IPS-20b (cell line): ENCODE measurements at regions not wholly inside any gene's neighbourhood (a gene's known extent, or its start where the extent isn't known, plus 50 kb on each side); places are given as distances from the start of the nearest gene placed in this dataset.
"Not testable (repeated sequence)": the region's sequence is repeated elsewhere in the genome, so short reads cannot be mapped to it uniquely, and the experiment has no call there.

ENCODE experiments used
- H3K27ac ChIP-seq: one replicate; pipeline ENCODE4 v1.5.1; 2013; ENCODE audit warnings: low read length
- H3K27me3 ChIP-seq: 2 replicates; pipeline ENCODE4 v1.6.1; 2013; ENCODE audit warnings: mild to moderate bottlenecking, low read length, inconsistent platforms; ENCODE audit not compliant: insufficient read depth
- H3K36me3 ChIP-seq: 2 replicates; pipeline ENCODE4 v1.6.1; 2013; ENCODE audit warnings: low read depth, mild to moderate bottlenecking, inconsistent platforms, low read length, moderate library complexity; ENCODE audit not compliant: insufficient read depth
- H3K4me1 ChIP-seq: 2 replicates; pipeline ENCODE4 v1.6.1; 2013; ENCODE audit warnings: mild to moderate bottlenecking, control low read depth, inconsistent platforms, low read length, moderate library complexity; ENCODE audit not compliant: insufficient read depth
- H3K4me3 ChIP-seq: 2 replicates; pipeline ENCODE4 v1.5.1; 2013; ENCODE audit warnings: mild to moderate bottlenecking, low read length, inconsistent platforms
- H3K9ac ChIP-seq: 2 replicates; pipeline ENCODE4 v1.6.1; 2013; ENCODE audit warnings: low read depth, mild to moderate bottlenecking, inconsistent platforms, low read length, moderate library complexity
- H3K9me3 ChIP-seq: 2 replicates; pipeline ENCODE4 v1.6.1; 2013; ENCODE audit warnings: mild to moderate bottlenecking, low read depth, low read length, inconsistent platforms; ENCODE audit not compliant: insufficient read depth

- no peaks in the 10 kb centered on the region for H3K9me3 ChIP-seq
- H3K4me3 ChIP-seq: no peak overlapping the region
- H3K9ac ChIP-seq: no peak overlapping the region
- H3K36me3 ChIP-seq: no peaks in the 10 kb centered on the region
- H3K4me1 ChIP-seq: no peaks in the 10 kb centered on the region
- no peaks in the 10 kb centered on the region for H3K27me3 ChIP-seq
- H3K27ac ChIP-seq: no peak overlapping the region
Measured at GRCh38 chr5:25515525-25515924, 870.7 kb upstream of the CDH10 start.

DNA sequence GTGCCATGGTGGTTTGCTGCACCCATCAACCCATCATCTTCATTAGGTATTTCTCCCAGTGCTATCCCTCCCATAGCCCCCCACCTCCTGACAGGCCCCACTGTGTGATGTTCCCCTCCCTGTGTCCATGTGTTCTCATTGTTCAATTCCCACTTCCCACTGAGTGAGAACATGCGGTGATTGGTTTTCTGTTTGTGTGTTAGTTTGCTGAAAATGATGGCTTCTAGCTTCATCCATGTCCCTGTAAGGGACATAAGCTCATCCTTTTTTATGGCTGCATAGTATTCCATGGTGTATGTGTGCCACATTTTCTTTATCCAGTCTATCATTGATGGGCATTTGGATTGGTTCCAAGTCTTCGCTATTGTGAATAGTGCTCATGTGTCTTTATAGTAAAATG, 865.9 kb upstream of the CDH10 start:
- H3K4me1 ChIP-seq, H3K9me3 ChIP-seq, H3K27ac ChIP-seq, H3K4me3 ChIP-seq, H3K27me3 ChIP-seq, H3K9ac ChIP-seq, H3K36me3 ChIP-seq: not testable (repeated sequence)

DNA sequence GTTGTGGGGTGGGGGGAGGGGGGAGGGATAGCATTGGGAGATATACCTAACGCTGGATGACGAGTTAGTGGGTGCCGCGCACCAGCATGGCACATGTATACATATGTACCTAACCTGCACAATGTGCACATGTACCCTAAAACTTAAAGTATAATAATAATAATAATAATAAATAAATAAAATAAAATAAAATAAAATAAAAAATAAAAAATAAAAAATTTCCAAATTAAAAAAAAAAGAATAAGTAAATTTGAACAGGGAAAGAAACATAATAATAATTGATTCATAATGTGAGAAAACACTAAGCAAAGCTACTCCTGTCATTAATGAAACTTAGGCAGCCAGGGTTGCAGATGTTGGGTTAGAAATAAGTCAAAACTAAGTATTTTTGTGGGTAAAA, 863.2 kb upstream of the CDH10 start:
- not testable (repeated sequence) for H3K9ac ChIP-seq, H3K27ac ChIP-seq, H3K4me3 ChIP-seq, H3K27me3 ChIP-seq, H3K36me3 ChIP-seq, H3K9me3 ChIP-seq, H3K4me1 ChIP-seq

DNA sequence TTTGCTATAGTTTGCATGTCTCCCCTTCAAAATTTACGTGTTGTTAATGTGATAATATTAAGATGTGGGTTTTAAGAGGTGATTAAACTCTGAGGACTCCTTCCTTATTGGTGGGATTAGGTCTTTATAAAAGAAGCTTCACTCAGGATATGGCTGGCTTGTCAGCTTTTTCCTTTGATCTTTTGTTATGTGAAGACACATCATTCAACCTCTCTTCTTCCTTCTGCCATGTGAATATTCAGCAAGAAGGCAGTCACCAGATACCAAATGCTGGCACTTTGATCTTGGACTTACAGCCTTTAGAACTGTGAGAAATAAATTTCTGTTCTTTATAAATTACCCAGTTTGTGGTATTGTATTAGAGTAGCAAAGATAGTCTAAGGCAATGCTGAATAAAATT, 855.9 kb upstream of the CDH10 start:
- peaks cover 6% of the 10 kb centered on the region; the same call in 1 of the 2 replicates for H3K9me3 ChIP-seq
- H3K4me3 ChIP-seq: no peak overlapping the region
- no peaks in the 10 kb centered on the region for H3K27me3 ChIP-seq
- H3K9ac ChIP-seq: no peak overlapping the region
- no peak overlapping the region for H3K27ac ChIP-seq
- peaks cover 12% of the 10 kb centered on the region; the same call in 1 of the 2 replicates for H3K4me1 ChIP-seq
- H3K36me3 ChIP-seq: no peaks in the 10 kb centered on the region

DNA sequence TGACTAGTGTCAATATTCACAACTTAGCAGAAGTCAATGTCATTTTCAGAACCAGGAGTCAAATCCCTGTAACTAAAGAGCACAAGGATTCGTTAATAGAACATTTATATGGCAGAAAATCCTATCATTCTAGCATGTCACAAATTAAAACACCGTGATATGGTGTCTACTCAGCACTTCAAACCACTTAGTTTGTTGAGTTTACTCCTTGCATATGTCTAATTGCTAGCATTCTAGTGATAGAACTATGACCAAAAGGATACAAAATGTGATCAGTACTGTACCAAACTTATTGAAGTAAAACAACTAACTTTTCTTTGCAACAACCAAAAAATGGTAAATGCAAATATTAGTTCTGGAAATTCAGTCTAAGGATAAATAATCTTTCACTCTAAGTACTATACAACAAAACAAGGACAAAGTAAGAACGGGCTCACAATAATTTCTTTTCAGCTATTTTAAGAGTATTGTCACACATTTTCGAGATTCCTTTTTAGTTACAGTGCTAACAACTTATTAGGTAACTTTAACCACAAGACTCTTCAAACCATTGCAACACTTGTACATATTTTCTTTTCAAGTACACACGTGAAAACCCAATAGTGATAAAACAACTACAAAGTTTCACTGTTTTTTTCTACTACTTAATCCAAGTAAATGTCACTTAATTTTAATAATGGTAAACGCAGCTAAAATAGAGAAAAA, 845.2 kb upstream of the CDH10 start:
- H3K4me1 ChIP-seq: no peaks in the 10 kb centered on the region
- no peaks in the 10 kb centered on the region for H3K27me3 ChIP-seq
- H3K27ac ChIP-seq: no peak overlapping the region
- H3K4me3 ChIP-seq: no peak overlapping the region
- H3K9me3 ChIP-seq: no peaks in the 10 kb centered on the region
- H3K9ac ChIP-seq: no peak overlapping the region
- no peaks in the 10 kb centered on the region for H3K36me3 ChIP-seq

DNA sequence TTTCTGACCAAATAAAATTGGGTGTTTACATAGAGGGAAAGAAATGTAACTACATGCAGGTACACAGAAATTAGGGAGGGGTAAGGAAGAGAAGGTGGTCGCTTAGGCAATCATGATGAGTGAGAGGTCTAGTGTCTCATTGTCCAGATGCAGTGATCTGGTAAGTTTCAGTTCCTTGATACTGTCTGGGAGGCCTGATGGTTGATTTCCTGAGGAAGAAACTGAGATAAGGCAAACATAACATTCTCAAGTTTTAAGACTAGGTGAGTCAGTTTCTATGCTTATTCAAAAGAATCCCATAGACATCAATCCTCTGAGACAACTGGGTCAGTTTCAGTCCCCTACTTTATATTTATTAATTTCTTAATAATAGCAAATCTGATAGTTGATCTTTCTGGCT, 843.3 kb upstream of the CDH10 start:
- H3K27ac ChIP-seq: no peak overlapping the region
- no peak overlapping the region for H3K4me3 ChIP-seq
- no peak overlapping the region for H3K9ac ChIP-seq
- H3K4me1 ChIP-seq: no peaks in the 10 kb centered on the region
- H3K27me3 ChIP-seq: no peaks in the 10 kb centered on the region
- H3K36me3 ChIP-seq: no peaks in the 10 kb centered on the region
- H3K9me3 ChIP-seq: no peaks in the 10 kb centered on the region

- H3K4me1 ChIP-seq: no peaks in the 10 kb centered on the region
- no peaks in the 10 kb centered on the region for H3K9me3 ChIP-seq
- no peak overlapping the region for H3K9ac ChIP-seq
- no peaks in the 10 kb centered on the region for H3K27me3 ChIP-seq
- no peak overlapping the region for H3K27ac ChIP-seq
- no peaks in the 10 kb centered on the region for H3K36me3 ChIP-seq
- no peak overlapping the region for H3K4me3 ChIP-seq
Measured at GRCh38 chr5:25484391-25484790, 839.6 kb upstream of the CDH10 start.

GRCh38 chr5:25481463-25481862, 836.7 kb upstream of the CDH10 start:
- no peak overlapping the region for H3K9ac ChIP-seq
- H3K27me3 ChIP-seq: no peaks in the 10 kb centered on the region
- H3K4me1 ChIP-seq: no peaks in the 10 kb centered on the region
- no peak overlapping the region for H3K27ac ChIP-seq
- no peak overlapping the region for H3K4me3 ChIP-seq
- no peaks in the 10 kb centered on the region for H3K36me3 ChIP-seq
- no peaks in the 10 kb centered on the region for H3K9me3 ChIP-seq

DNA sequence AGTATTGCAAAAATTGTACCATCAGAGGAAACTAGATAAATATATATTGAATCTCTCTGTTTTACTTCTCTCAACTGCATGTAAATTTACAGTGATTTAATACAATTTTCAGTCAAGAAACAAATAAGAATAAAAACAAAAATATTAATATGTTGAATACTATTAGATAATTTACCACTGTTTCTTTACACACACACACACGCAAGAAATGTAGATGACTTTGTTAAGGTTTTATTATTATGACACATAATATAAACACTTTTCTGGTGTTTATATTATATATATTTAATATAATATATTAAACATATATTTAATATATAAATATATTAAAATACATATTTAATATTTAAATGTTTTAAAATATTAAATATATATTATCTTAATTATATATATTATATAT, 814.3 kb upstream of the CDH10 start:
- H3K36me3 ChIP-seq: no peaks in the 10 kb centered on the region
- no peak overlapping the region for H3K9ac ChIP-seq
- 0 out of 2 replicates have a peak, but pooled peaks cover 4% of the 10 kb centered on the region for H3K9me3 ChIP-seq
- no peaks in the 10 kb centered on the region for H3K27me3 ChIP-seq
- H3K27ac ChIP-seq: no peak overlapping the region
- H3K4me3 ChIP-seq: no peak overlapping the region
- peaks cover 3% of the 10 kb centered on the region; the same call in 1 of the 2 replicates for H3K4me1 ChIP-seq

DNA sequence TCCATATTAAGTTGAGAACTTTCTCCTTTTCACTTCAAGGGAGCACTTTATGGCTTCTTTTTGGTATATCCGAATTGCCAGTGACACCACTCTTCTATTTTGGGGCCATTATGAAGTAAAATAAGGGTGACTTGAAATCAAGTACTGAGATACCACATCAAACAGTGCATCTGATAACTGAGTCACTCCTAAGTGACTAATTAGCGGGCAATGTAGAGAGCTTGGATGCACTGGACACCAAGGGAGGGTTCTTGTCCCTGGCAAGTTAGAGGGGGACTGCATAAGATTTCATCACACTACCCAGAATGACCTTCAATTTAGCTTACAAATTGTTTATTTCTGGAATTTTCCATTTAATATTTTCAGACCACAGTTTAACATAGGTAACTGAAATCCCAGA, 813.9 kb upstream of the CDH10 start:
- H3K9ac ChIP-seq: no peak overlapping the region
- H3K27me3 ChIP-seq: no peaks in the 10 kb centered on the region
- H3K27ac ChIP-seq: no peak overlapping the region
- H3K4me1 ChIP-seq: peaks cover 3% of the 10 kb centered on the region; the same call in 1 of the 2 replicates
- H3K9me3 ChIP-seq: 0 out of 2 replicates have a peak, but pooled peaks cover 4% of the 10 kb centered on the region
- no peak overlapping the region for H3K4me3 ChIP-seq
- H3K36me3 ChIP-seq: no peaks in the 10 kb centered on the region

- Histone ChIP-seq H3K27ac (no peak overlapping the region), H3K4me3 (no peak overlapping the region), H3K9me3 (no peaks in the 10 kb centered on the region), H3K4me1 (peaks cover 30% of the 10 kb centered on the region), H3K36me3 (no peaks in the 10 kb centered on the region), H3K27me3 (no peaks in the 10 kb centered on the region), H3K9ac (no peak overlapping the region)
Measured at GRCh38 chr5:25453500-25453899, 808.7 kb upstream of the CDH10 start.

DNA sequence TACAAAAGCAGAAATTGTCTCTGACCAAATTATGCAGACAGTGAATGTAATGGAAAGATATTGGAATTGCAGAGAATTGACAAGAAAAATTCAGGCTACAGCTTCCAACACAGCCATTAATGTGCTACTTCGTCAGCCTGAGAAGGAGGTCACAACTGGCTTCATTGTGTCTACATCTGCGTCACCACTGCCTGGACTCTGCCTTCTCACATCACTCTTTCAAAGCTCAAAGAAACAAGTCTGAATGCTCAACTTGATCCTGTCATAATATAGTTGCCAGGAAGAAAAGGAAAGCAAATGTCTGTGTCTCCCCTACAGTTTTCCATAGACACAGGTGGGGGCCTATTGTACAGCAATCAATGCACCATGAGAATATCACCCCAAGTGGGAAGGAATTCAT, 806.5 kb upstream of the CDH10 start:
- H3K9me3 ChIP-seq: no peaks in the 10 kb centered on the region
- H3K36me3 ChIP-seq: no peaks in the 10 kb centered on the region
- no peak overlapping the region for H3K27ac ChIP-seq
- no peaks in the 10 kb centered on the region for H3K27me3 ChIP-seq
- H3K9ac ChIP-seq: no peak overlapping the region
- H3K4me1 ChIP-seq: peaks cover 48% of the 10 kb centered on the region
- H3K4me3 ChIP-seq: no peak overlapping the region
